ENCODE measurements at regions not wholly inside any gene's neighbourhood (a gene's known extent, or its start where the extent isn't known, plus 50 kb on each side); places are given as distances from the start of the nearest gene placed in this dataset.

GRCh38 chr12:59039005-59039404, 118.7 kb upstream of the LRIG3 start:
- no peak for DNase-seq

GRCh38 chr12:59036973-59037762, 116.9 kb upstream of the LRIG3 start:
- no peak for DNase-seq

- no peak for DNase-seq
Measured at GRCh38 chr12:59036347-59036746, 116.0 kb upstream of the LRIG3 start.

GRCh38 chr12:59031313-59031712, 111.0 kb upstream of the LRIG3 start:
- no peak for DNase-seq

GRCh38 chr12:59030415-59030814, 110.1 kb upstream of the LRIG3 start:
- no peak for DNase-seq

- DNase-seq, result no peak
Measured at GRCh38 chr12:59027199-59027598, 106.9 kb upstream of the LRIG3 start.

- no peak for DNase-seq
Measured at GRCh38 chr12:59023861-59024424, 103.6 kb upstream of the LRIG3 start.

GRCh38 chr12:59020073-59020946, 100.0 kb upstream of the LRIG3 start:
- no peak for DNase-seq

- DNase-seq, result no peak
Measured at GRCh38 chr12:59014885-59015284, 94.6 kb upstream of the LRIG3 start.

- no peak for DNase-seq
Measured at GRCh38 chr12:59010941-59011340, 90.6 kb upstream of the LRIG3 start.

GRCh38 chr12:59010118-59010517, 89.8 kb upstream of the LRIG3 start:
- no peak for DNase-seq

- DNase-seq, result no peak
Measured at GRCh38 chr12:59007620-59008019, 87.3 kb upstream of the LRIG3 start.

GRCh38 chr12:59005193-59005955, 85.1 kb upstream of the LRIG3 start:
- no peak for DNase-seq

GRCh38 chr12:59004456-59004855, 84.2 kb upstream of the LRIG3 start:
- DNase-seq, result no peak

- no peak for DNase-seq
Measured at GRCh38 chr12:58995666-58996363, 75.5 kb upstream of the LRIG3 start.

- DNase-seq, result no peak
Measured at GRCh38 chr12:58988643-58989344, 68.5 kb upstream of the LRIG3 start.

- DNase-seq, result no peak
Measured at GRCh38 chr12:58981961-58982360, 61.7 kb upstream of the LRIG3 start.

- DNase-seq, result no peak
Measured at GRCh38 chr12:58980768-58981167, 60.5 kb upstream of the LRIG3 start.

- DNase-seq, result no peak
Measured at GRCh38 chr12:58978717-58979116, 58.4 kb upstream of the LRIG3 start.

- no peak for DNase-seq
Measured at GRCh38 chr12:58977476-58977875, 57.2 kb upstream of the LRIG3 start.

GRCh38 chr12:58976146-58976545, 55.8 kb upstream of the LRIG3 start:
- no peak for DNase-seq
